GM21528 (cell line): ENCODE measurements at regions not wholly inside any gene's neighbourhood (a gene's known extent, or its start where the extent isn't known, plus 50 kb on each side); places are given as distances from the start of the nearest gene placed in this dataset.

Experiments
- ATAC-seq: cut with Tn5 transposase; IDR thresholded peaks from one replicate; pipeline ENCODE4 v1.9.1; 2021; ENCODE audit warnings: mild to moderate bottlenecking, moderate library complexity; ENCODE audit not compliant: unreplicated experiment, low FRiP score

- ATAC-seq = no peak
These were observed 252.3 kb upstream of the FGGY start for GRCh38 chr1:59044535-59045121.

- ATAC-seq = no peak
These were observed 251.8 kb upstream of the FGGY start for GRCh38 chr1:59045137-59045536.

- no peak for ATAC-seq
These were observed 251.3 kb upstream of the FGGY start for GRCh38 chr1:59045636-59046035.

- ATAC-seq = peak; percentile 4
These were observed 250.8 kb upstream of the FGGY start for GRCh38 chr1:59046134-59046533.

GRCh38 chr1:59046730-59047157 lies 250.2 kb upstream of the FGGY start:
- peak; percentile 94 for ATAC-seq

- ATAC-seq = no peak
These were observed 245.9 kb upstream of the FGGY start for GRCh38 chr1:59051007-59051406.

GRCh38 chr1:59052166-59052590 lies 244.7 kb upstream of the FGGY start:
- ATAC-seq = no peak

GRCh38 chr1:59054172-59054571 lies 242.7 kb upstream of the FGGY start:
- ATAC-seq = no peak

GRCh38 chr1:59055908-59056719 lies 240.8 kb upstream of the FGGY start:
- no peak for ATAC-seq

- no peak for ATAC-seq
These were observed 239.6 kb upstream of the FGGY start for GRCh38 chr1:59057211-59057694.

GRCh38 chr1:59057796-59058195 lies 239.1 kb upstream of the FGGY start:
- no peak for ATAC-seq

GRCh38 chr1:59058665-59059439 lies 238.0 kb upstream of the FGGY start:
- no peak for ATAC-seq

GRCh38 chr1:59061876-59062275 lies 235.0 kb upstream of the FGGY start:
- ATAC-seq = no peak

GRCh38 chr1:59062743-59063142 lies 234.2 kb upstream of the FGGY start:
- ATAC-seq = no peak

GRCh38 chr1:59063501-59063900 lies 233.4 kb upstream of the FGGY start:
- no peak for ATAC-seq

- ATAC-seq = no peak
These were observed 232.3 kb upstream of the FGGY start for GRCh38 chr1:59064592-59064991.

GRCh38 chr1:59066236-59066635 lies 230.7 kb upstream of the FGGY start:
- ATAC-seq = no peak

- ATAC-seq = no peak
These were observed 226.3 kb upstream of the FGGY start for GRCh38 chr1:59070610-59071009.

GRCh38 chr1:59071289-59071688 lies 225.6 kb upstream of the FGGY start:
- no peak for ATAC-seq

- ATAC-seq = no peak
These were observed 224.9 kb upstream of the FGGY start for GRCh38 chr1:59071876-59072582.

GRCh38 chr1:59072583-59072947 lies 224.3 kb upstream of the FGGY start:
- ATAC-seq = no peak
